NCI-H128 (cell line): ENCODE measurements at regions not wholly inside any gene's neighbourhood (a gene's known extent, or its start where the extent isn't known, plus 50 kb on each side); places are given as distances from the start of the nearest gene placed in this dataset.

Source experiments
- DNase-seq: peaks from one replicate; lab custom pipeline; 2025; ENCODE audit not compliant: unreplicated experiment; lab: John Stamatoyannopoulos, UW

DNA sequence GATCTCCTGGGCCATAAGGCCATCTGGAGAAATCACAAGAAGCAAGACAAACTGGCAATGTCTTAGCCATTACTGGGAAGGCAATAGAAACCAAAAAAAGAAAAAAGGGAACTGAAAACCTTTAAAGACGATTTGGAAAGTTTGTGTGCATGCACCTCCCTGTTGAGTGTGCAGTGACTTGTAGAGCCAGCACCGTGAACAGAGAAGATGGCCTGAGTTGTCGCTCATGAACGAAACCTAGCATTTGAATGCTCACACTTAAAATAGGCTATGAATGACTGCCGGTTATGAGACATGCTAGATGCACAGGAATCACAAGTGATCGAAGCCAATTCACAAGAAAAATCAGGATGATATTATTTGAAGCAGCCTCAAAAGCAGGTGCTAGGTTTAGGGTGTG is 151.3 kb upstream of the ADO start:
- DNase-seq: no peak

GRCh38 chr10:62654966-62655336 is 149.6 kb upstream of the ADO start:
- DNase-seq: no peak

- no peak for DNase-seq
These were observed 149.1 kb upstream of the ADO start for GRCh38 chr10:62655337-62655994.

DNA sequence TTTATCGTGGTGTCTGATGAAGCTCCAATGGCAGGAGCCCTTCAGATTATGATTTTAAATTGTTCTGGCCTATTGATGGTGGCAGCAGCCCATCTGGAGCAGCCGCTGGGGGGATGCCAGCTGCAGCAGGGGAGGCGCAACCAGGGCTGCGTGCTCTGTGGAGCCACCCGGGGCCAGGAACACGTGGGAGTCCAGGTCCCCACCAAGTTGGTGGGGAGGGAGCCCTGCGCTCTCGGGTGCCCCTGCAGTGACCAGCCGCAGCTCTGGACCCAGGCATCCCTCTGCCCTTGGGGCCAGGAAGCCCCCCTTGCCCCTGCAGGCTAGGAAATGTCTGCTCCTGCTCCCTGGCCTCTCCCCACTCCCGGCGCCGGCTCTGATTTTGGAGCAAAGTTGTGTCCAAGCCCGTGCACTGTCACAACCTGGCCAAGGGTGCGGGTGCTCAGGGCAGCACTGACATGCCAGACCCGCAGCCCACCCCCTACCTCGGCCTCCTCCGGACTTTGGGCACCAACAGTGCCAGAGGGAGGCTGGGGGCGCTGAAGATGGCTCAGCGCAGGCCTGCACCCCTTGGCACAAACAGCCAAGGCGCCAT is 147.2 kb upstream of the ADO start:
- DNase-seq: no peak

DNA sequence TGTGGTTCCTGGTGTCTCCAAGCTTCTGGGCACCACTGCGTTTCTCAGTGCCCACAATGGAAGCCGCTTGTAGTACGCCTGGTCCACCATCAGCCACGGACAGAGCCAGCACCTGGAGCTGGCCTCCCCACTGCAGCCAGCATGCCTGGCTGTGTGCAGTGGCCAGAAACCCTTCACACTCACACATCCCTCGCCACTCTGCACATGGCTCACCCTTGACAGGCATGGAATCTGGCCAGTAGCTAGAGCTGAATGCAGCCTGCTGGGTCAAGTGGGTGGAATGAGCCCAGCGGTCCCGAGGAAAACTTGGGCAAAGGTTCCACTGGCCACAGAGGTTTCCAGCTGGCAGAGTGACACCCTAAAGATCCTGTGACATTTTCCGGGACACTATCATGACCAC is 146.0 kb upstream of the ADO start:
- DNase-seq: no peak

DNA sequence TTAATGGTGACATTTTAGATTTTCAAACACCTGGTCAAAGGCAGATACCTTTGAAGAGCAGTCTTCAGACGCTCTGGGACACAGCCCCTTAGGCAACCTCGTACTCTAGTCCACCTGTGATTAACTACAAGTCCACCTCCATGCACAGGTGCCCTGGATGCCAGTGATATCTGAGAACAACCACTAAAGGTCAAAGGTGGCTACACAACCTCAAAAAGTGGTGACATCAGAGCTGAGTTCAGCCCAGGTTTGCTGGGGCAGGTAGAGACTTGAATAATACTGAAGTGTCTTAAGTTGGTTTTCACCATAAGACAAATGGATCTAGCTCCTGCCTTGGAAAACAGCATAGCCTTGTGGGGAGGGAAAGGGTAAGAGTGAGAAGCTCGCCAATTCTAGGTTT is 143.4 kb upstream of the ADO start:
- no peak for DNase-seq

DNA sequence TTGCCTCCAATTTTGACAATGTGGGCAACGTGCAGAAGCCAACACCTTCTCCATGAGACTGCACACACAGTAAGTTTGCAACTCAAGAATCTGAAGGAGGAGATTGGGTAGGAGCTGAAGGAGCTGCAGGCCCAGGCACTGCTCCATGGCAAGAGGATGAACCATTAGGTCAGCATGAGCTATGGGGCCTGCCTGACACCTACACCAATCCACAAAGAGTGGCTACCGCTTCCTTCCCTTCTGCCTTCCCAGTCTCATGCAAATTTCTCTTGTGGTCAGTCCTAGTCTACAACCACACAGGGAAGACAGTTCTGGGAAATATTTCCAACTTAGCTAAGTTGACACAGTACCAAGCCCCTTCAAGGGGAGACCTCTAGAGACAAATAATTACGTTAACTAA is 142.0 kb upstream of the ADO start:
- no peak for DNase-seq

DNA sequence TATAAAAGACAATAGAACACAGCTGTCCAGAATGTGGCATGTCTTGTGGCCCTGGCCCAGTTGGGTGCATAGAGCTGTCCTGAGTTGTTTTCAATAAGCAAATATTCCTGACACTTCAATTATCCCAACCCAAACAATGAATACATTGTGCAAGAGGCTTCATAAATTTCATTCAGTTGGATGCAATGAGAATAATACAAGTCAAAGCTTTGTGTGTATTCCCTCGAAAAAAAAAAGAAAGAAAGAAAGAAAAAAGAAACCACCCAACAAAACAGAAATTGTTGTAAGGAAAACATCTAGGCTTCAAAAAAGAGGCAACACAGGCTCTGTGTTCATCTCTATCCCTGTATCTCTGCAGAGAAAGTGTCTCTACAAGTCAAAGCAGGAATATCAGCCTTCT is 138.7 kb upstream of the ADO start:
- DNase-seq: no peak

GRCh38 chr10:62666275-62666674 is 138.2 kb upstream of the ADO start:
- no peak for DNase-seq

DNA sequence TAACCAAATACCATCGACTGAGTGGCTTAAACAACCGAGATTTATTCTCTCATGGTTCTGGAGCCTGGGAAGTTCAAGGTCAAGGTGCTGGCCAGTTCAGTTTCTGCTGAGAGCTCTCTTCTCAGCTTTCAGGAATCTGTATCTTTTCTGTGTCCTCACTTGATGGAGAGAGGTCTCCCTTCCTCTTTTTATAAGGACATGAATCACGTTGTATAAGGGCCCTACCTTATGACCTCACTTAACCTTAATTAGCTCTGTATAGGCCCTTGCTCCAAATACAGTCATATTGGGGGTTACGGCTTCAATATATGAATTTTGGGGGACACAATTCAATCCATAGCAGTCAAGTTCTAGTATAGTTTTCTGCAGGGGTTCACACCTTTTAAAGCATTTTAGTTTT is 135.2 kb upstream of the ADO start:
- no peak for DNase-seq

GRCh38 chr10:62671104-62671503 is 133.4 kb upstream of the ADO start:
- DNase-seq: no peak

DNA sequence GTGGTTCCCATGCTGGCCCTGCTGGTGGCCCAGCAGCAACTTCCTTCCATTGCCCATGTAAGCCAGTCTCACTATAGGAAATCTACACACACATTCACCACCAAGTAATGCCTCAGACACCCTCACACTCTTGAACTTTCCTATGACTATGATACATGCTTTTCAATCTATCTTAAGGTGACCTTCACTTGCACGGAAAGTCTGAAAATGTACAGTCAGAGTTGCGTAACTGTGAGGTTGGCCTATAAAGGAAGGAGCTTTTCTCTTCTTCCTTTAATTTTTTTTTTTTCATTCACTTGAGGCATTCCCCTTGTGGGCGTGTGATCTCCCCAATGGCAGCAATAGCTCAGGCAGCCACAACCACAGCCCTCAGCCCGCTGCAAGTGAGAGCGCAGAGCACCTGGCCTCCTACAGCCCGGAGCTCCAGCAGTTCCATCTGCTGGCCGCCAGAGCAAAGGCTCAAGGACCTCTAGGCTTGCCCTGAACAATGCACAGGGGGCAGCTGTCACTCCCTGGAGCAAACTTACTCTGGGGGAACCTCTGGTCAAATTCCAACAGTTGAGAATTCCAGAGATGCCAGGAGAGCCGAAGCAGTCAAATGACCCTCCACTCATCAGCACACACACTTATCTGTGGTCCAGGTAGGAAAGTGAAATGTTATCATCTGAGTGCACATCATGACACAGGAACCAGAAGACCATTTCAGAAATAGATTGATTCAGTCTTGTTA is 123.1 kb upstream of the ADO start:
- no peak for DNase-seq

DNA sequence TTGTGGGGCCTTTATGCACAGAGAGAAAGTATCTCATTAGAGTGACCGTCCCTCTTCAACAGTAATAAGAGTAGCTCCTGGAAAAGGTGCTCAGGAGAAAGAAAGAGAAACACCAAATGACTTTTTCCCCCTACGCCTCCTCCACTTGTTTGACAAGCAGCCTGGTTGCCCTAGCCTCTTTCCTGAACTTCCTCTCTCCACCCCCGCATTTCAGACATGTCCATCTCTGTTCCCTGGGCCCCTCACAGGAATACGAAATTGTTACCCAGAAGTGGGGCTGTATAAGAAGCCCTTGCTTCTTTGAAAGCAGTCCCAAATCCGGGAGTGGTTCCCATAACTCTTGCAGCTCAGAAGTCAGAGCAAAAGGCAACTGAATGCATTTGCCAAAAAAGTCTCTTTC is 119.6 kb upstream of the ADO start:
- no peak for DNase-seq

DNA sequence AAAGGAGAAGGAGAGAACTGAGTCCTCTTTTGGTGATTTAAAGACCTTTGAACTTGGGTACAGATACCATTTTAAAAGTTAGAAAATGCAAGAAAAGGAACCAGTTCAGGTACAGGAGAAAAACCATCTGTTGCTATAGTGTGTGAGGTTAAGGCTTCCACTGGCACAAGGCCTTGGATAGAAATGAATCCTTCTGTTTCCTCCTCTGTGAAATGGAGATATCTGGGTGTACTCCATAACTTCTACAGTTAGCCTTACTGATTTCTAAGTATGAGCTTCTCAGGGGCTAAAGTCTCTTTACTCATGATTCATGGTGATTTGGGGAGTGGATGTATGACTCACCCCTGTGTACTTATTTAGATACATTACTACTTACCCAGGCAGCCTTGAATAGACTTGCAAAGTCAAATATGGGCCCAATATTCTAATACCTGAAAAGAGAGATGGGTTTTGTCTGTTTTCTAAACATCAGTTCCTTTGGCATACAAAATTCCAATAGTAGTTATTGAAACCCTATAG is 117.2 kb upstream of the ADO start:
- DNase-seq: no peak

GRCh38 chr10:62688971-62689700 is 115.4 kb upstream of the ADO start:
- DNase-seq: no peak

DNA sequence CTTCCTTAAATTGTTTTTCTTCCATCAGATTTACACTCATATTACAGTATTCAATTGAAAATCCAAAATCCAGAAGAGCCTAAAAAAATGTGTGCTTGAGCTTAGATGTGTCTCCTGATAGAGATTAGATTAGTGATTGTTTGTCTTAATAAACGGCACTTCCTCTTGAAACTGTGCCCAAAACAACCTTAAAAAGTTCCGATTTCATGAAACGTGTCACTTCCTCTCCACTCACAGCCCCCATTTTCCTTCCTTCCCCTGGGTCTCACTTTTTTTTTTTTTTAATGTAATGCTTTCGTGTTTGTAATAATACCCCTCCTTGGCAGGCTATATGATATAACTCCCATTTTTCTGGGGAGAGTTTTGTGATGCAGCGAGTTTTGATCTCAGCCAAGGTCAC is 114.8 kb upstream of the ADO start:
- DNase-seq: no peak

- no peak for DNase-seq
These were observed 113.8 kb upstream of the ADO start for GRCh38 chr10:62690703-62691102.

DNA sequence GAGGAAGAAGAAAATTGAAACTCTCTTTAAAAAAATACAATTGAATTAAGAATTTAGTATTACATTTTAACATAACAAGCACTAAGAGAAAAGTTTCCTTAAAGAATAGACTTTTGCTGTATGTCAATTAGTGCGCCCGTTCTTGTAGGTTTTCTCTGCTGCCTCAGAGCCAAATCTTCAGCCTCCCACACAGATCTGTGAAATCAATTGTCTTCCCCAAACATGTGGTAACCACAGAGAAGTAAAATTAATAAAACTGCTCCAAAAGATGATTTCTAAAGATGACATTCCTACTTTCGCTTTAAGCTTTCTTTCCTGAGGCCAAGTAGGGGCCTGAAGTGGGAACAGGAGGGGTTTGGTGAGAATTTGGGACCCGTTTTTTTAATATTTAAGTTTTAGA is 113.2 kb upstream of the ADO start:
- DNase-seq: no peak

GRCh38 chr10:62692085-62692484 is 112.4 kb upstream of the ADO start:
- DNase-seq: no peak

DNA sequence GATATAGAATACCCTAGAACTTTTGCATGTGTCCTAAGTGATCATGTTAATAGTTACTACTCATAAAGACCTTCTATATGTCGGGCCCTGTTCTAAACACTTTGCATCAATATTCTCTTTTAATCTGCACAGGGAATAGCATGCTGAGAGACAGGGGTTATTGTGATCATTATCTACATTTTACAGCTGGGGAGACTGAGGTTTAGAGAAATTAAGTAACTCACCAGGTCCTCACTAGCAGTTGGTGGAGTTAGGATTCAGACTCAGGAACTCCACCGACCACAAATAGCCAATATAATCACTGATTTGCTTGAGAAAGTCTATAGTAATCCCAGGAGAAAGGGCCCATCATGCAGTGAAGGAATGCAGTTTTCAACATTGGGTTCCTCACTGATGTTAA is 111.2 kb upstream of the ADO start:
- DNase-seq: no peak

DNA sequence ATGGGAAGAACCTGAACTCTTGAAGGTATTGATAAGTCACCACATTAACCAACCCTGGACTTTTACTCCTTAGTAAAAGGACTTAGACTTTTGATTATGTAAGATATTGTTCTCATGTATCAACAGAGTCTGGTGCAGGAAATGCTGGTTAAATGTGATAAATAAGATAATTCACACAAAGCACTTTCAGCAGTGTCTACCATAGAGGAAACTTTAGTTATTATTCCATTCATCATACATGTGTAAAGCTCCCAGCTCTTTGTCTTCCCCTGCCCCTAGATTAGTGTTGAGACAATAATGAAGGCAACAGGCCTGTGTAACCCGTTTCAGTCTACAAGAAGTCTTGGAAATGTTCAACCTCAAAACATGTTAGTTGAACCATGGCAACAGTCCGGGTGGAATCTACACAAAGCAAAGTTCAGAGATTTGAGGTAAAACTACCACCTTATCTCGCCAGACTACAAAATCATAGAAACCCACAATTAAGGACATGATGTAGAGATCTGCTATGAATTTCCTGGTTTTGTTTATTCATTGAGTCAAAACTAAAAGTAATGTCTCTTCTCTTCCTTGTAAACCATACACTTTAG is 109.9 kb upstream of the ADO start:
- no peak for DNase-seq
